ENCODE measurements at regions not wholly inside any gene's neighbourhood (a gene's known extent, or its start where the extent isn't known, plus 50 kb on each side); places are given as distances from the start of the nearest gene placed in this dataset.

GRCh38 chr13:99809926-99810325 lies 161.6 kb downstream of the ZIC5 start:
- TF ChIP-seq CTCF (optimal IDR thresholded peaks at IDR 0.05 in 1 of 3, IDR thresholded peaks at IDR 0.05 in 1 of 3, conservative IDR thresholded peaks at IDR 0.05 in 1 of 3; ENCODE audit: extremely low read depth in 1 of 3, insufficient read depth in 2 of 3, low read length in 3 of 3) = no peak
- no peak for TF ChIP-seq EZH2 (IDR thresholded peaks at IDR 0.05; ENCODE audit: low read length)
